22Rv1 (cell line): ENCODE measurements at regions not wholly inside any gene's neighbourhood (a gene's known extent, or its start where the extent isn't known, plus 50 kb on each side); places are given as distances from the start of the nearest gene placed in this dataset.

Experiments used
- H3K27ac ChIP-seq: fragments of 450-650 bp; 2 replicates; pipeline ENCODE4 v1.5.1; 2017
- CTCF ChIP-seq: fragments of 450-650 bp; IDR thresholded peaks from 2 replicates; pipeline ENCODE4 v1.5.1; 2017; ENCODE audit warnings: mild to moderate bottlenecking
- ZFX ChIP-seq: fragments of 450-650 bp; IDR thresholded peaks from 2 replicates; pipeline ENCODE4 v1.6.1; 2017; ENCODE audit warnings: antibody characterized with exemption, borderline replicate concordance

- no peak overlapping the region for H3K27ac ChIP-seq
- TF ChIP-seq ZFX, result no peak
- TF ChIP-seq CTCF, result no peak
Measured at GRCh38 chr7:41633690-41634089, 69.2 kb downstream of the INHBA start.

GRCh38 chr7:41630741-41631140, 72.1 kb downstream of the INHBA start:
- no peak overlapping the region for H3K27ac ChIP-seq

GRCh38 chr7:41629711-41630111, 73.2 kb downstream of the INHBA start:
- no peak for TF ChIP-seq CTCF
- no peak for TF ChIP-seq ZFX
- H3K27ac ChIP-seq, result no peak overlapping the region

More at GRCh38 chr7:41630741-41631140, 72.1 kb downstream of the INHBA start:
- TF ChIP-seq ZFX, result no peak
- TF ChIP-seq CTCF, result no peak

GRCh38 chr7:41628901-41629300, 74.0 kb downstream of the INHBA start:
- no peak overlapping the region for H3K27ac ChIP-seq
- TF ChIP-seq CTCF (no peak), ZFX (no peak)

GRCh38 chr7:41627645-41628298, 75.1 kb downstream of the INHBA start:
- no peak overlapping the region for H3K27ac ChIP-seq
- TF ChIP-seq ZFX (no peak), CTCF (no peak)

- TF ChIP-seq CTCF (no peak), ZFX (no peak)
Measured at GRCh38 chr7:41624818-41625217, 78.1 kb downstream of the INHBA start.

GRCh38 chr7:41621953-41622831, 80.7 kb downstream of the INHBA start:
- no peak overlapping the region for H3K27ac ChIP-seq
- TF ChIP-seq ZFX, result no peak
- no peak for TF ChIP-seq CTCF

More at GRCh38 chr7:41624818-41625217, 78.1 kb downstream of the INHBA start:
- H3K27ac ChIP-seq, result no peak overlapping the region
